ENCODE measurements at regions not wholly inside any gene's neighbourhood (a gene's known extent, or its start where the extent isn't known, plus 50 kb on each side); places are given as distances from the start of the nearest gene placed in this dataset.

GRCh38 chr10:83252169-83252568 is 887.1 kb upstream of the GHITM start:
- DNase-seq (ENCODE audit: low read depth): no peak

DNA sequence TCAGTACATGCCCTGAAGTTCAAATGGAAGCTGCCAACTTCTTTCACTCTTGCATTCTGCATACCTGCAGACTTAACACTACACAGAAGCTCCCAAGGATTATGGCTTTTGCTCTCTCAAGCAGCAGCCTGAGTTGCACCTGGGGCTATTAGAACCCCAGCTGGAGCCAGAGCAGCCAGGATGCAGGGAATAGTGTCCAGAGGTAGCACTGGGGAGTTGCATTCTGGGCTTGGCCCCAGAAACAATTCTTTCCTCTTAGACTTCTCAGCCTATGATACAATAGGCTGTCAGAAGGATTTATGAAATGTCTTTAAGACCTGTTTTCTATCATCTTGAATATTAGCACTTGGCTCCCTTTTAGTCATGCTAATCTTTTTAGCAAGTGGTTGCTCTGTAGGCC is 886.7 kb upstream of the GHITM start:
- DNase-seq (ENCODE audit: low read depth): no peak

- DNase-seq (ENCODE audit: low read depth): no peak
Measured at GRCh38 chr10:83253011-83253671, 886.2 kb upstream of the GHITM start.

- no peak for DNase-seq (ENCODE audit: low read depth)
Measured at GRCh38 chr10:83254698-83255097, 884.6 kb upstream of the GHITM start.

GRCh38 chr10:83262434-83262833 is 876.9 kb upstream of the GHITM start:
- DNase-seq (ENCODE audit: low read depth): no peak

DNA sequence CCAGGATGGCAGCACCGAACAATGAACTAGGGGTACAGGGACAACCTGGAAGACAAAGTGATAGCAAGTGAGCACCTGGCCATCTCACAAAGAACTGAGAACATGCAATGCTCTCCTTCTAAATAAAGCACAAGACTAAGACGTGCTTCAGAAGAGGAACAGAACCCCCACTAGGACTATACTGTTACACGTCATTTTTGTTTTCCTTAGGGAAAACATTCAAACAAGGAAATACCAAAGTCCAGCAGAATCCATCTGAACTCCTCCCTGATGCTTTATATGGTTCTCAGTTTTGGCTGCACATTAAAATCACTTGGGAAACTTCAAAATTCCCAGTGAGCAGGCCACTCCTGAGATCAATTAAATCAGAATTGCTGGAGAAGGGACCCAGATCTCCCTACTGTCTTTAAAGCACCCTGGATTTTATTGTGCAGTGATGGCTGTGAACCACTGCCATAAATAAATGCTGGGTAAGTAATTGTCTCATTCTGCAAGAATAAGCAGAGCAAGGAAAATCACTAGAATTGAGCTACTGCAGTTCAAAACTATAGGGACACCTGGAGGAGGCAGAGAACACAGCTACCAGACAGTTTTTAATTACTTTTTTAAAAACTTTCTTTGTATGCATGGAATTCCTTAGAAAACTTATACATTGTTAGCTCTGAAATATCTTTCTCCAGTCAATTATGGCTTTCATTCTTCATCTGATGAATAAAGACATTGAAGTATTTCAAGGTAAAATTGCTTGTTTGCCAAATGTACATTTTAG is 866.5 kb upstream of the GHITM start:
- DNase-seq (ENCODE audit: low read depth): no peak

- no peak for DNase-seq (ENCODE audit: low read depth)
Measured at GRCh38 chr10:83274088-83274487, 865.2 kb upstream of the GHITM start.

GRCh38 chr10:83276971-83277370 is 862.3 kb upstream of the GHITM start:
- no peak for DNase-seq (ENCODE audit: low read depth)

- DNase-seq (ENCODE audit: low read depth): no peak
Measured at GRCh38 chr10:83283151-83283550, 856.2 kb upstream of the GHITM start.

GRCh38 chr10:83287374-83287773 is 851.9 kb upstream of the GHITM start:
- no peak for DNase-seq (ENCODE audit: low read depth)

DNA sequence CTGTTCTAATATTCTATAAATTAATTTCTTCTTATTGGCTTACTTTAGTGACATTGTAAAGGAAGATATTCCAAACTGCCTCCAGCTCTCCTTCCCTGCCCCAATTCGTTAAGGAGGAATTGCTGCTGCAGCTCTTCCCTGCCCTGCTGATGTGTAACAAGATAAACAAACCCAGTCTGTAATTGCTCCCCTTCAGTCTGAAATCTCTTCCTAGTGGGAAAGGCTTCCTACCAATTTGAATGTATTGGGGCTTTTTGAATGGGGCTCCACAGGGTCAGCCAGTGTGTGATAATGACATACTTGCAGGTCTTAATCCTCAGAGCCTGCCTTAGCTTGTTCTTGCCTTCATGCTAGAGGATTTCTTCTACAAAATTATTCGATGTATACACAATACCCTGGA is 849.9 kb upstream of the GHITM start:
- no peak for DNase-seq (ENCODE audit: low read depth)

GRCh38 chr10:83289948-83290347 is 849.4 kb upstream of the GHITM start:
- no peak for DNase-seq (ENCODE audit: low read depth)

DNA sequence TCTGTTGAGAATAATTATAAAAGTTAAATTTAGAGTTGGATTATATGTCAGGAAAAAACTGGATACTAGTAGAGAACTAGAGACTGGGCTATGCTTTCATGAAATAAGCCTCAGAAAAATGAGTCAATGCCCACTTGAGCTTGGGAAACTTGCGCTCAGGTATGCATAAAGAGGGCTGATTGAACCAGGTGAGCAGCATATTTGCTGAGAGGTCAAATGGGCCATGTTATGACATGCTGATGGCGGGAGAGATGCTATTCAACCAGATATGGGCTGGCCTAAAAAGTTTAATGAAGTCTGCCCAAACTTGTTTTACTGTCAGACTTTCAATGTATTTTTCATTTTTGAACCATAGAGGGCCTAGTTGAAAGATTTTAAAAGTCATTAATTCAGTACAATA is 837.6 kb upstream of the GHITM start:
- no peak for DNase-seq (ENCODE audit: low read depth)

DNA sequence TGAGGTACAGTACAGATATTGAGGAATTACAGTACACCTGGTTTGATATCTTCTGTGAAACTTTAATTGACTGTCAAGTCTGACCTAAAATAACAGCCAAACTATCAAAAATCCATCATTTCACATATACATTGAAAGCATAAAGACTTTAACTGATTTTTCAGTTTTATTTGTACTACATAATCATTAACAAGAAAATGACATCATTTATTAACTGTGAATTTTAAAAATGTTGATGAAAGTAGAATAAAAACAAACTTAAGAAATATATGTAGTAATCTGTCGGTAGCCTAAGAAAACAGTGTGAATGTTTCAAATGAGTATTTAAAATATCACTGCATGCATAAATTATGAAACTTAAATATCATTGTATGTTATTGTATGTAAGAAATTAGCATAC is 836.7 kb upstream of the GHITM start:
- no peak for DNase-seq (ENCODE audit: low read depth)

DNA sequence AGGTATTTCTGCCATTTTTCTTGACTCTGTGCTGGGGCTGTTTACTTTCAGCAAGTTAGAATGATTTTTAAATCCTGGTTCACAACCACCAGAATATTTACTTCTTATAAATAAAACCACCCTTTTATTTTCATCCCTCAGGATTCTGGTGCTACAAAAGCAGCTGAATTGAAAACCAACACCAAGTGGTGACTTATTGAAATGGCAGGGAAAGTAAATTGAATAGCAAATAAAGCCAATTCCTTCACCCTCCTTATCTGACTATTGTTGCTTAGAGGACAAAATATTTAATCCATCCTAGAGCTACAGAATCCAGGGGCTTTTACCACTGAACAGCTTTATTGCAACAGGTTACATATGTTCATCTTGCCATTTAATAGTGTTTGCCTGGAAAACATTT is 828.6 kb upstream of the GHITM start:
- DNase-seq (ENCODE audit: low read depth): no peak

GRCh38 chr10:83312570-83312969 is 826.7 kb upstream of the GHITM start:
- DNase-seq (ENCODE audit: low read depth): no peak

DNA sequence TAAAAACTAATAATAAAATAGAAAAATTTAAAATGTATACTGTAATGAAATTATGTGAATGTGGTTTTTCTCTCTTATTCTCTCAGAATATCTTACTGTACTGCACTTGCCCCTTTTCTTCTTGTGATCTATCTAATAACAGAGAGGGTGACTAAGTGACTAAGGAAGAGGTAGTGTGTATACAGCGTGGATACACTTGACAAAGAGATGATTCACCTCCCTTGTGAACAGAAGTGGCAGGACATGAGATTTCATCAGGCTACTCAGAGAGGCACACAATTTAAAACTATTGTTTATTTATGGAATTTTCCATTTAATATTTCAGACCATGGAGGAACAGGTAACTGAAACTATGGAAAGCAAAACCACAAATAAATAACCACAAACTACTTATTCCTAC is 806.6 kb upstream of the GHITM start:
- DNase-seq (ENCODE audit: low read depth): no peak

DNA sequence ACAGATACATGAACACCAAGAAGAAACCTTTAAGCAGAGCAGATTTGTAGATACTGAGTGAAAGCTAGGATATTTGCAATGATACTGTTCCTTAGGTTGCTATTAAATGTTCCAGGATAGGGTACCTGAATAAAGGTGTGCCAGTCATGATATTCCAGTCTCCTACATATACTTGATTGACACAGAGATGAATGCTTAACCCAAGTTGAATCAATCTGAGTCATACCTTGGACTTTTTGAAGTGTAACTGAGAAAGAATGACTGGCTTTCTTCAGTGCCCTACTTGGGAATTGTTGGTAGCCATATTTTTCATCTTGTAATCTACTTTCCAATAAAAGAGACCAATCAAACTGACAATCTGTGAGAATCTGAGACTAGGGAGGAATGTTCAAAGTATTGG is 805.7 kb upstream of the GHITM start:
- no peak for DNase-seq (ENCODE audit: low read depth)

GRCh38 chr10:83343676-83344075 is 795.6 kb upstream of the GHITM start:
- DNase-seq (ENCODE audit: low read depth): no peak

DNA sequence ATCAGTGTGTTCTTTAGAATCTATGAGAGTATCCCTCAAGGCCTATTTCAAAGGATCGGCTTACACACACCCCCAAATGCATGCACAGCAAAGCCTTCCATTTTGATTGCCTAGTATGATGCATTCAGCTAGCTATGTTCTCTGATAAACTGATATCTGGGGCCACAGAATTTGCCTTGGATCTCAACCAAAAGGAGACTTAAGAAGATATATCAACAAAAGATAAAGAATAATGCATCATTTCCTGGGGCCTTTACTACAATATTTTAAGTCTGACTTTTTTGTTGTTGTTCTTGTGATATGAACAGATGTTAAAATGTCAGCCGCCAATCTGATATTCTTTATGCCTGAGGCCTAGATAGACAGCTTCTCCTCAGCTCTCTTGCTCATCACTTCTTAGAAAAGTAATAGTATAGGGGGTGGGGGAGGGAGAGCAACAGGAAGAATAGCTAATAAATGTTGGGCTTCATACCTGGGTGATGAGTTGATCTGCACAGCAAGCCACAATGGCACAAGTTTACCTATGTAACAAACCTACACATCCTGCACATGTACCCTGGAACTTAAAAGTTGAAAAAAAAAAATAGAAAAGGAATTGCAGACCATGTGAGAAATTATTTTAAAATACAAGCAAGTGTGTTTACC is 792.9 kb upstream of the GHITM start:
- no peak for DNase-seq (ENCODE audit: low read depth)

DNA sequence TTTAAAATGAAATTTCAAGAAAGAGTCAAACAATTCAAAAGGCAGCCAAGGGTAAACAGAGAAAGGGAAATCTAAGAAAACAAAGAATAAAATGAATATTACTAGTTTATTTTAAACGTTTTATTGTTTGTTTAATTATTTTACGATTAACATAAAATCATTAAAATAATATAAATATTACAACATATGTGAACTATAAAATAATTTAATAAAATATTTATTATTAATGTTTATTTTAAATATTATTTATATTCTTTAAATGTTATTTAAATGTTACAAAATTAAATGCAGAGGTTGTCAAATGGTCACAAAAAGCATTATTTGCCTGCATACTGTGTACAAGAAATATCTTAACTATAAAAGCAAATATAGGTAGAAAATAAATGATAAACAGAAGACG is 786.7 kb upstream of the GHITM start:
- DNase-seq (ENCODE audit: low read depth): no peak

- no peak for DNase-seq (ENCODE audit: low read depth)
Measured at GRCh38 chr10:83354456-83354855, 784.9 kb upstream of the GHITM start.

GRCh38 chr10:83357004-83357403 is 782.3 kb upstream of the GHITM start:
- DNase-seq (ENCODE audit: low read depth): no peak

Data from ELR (cell line).